Frontal cortex (tissue), 3 donors: ENCODE measurements at regions not wholly inside any gene's neighbourhood (a gene's known extent, or its start where the extent isn't known, plus 50 kb on each side); places are given as distances from the start of the nearest gene placed in this dataset.

Experiments
- DNase-seq, 2 donors: peaks; one replicate each; pipeline ENCODE4 v3.0.0; 2012; ENCODE audit warnings: low spot score in 2 of 2
- FAIRE-seq: peaks from 2 replicates; lab custom pipeline; 2012; peaks lifted over from hg19 to GRCh38; lab: Jason Lieb, UNC
- donor health status: control.
- donor health status: control.
- donor health status: control.

GRCh38 chr4:11281720-11282119, 147.0 kb downstream of the HS3ST1 start:
- FAIRE-seq (no peak), DNase-seq (no peak)

- FAIRE-seq (no peak), DNase-seq (no peak)
Observed at GRCh38 chr4:11271263-11271662, 157.4 kb downstream of the HS3ST1 start.

- no peak for DNase-seq
- no peak for FAIRE-seq
Observed at GRCh38 chr4:11268149-11268548, 160.5 kb downstream of the HS3ST1 start.

GRCh38 chr4:11264841-11265240, 163.9 kb downstream of the HS3ST1 start:
- DNase-seq (no peak), FAIRE-seq (no peak)

- DNase-seq: no peak
- FAIRE-seq: no peak
Observed at GRCh38 chr4:11264346-11264745, 164.3 kb downstream of the HS3ST1 start.

GRCh38 chr4:11263208-11263607, 165.5 kb downstream of the HS3ST1 start:
- FAIRE-seq: no peak
- no peak for DNase-seq

- no peak for FAIRE-seq
- DNase-seq: no peak
Observed at GRCh38 chr4:11261066-11261850, 167.4 kb downstream of the HS3ST1 start.

- no peak for FAIRE-seq
- no peak for DNase-seq
Observed at GRCh38 chr4:11259837-11260236, 168.9 kb downstream of the HS3ST1 start.

- no peak for DNase-seq
- FAIRE-seq: no peak
Observed at GRCh38 chr4:11252149-11252548, 176.5 kb downstream of the HS3ST1 start.

- DNase-seq: no peak
- FAIRE-seq: no peak
Observed at GRCh38 chr4:11250510-11250909, 178.2 kb downstream of the HS3ST1 start.

- no peak for FAIRE-seq
- DNase-seq: no peak
Observed at GRCh38 chr4:11232015-11232414, 196.7 kb downstream of the HS3ST1 start.

- FAIRE-seq (no peak), DNase-seq (no peak)
Observed at GRCh38 chr4:11230866-11231265, 197.8 kb downstream of the HS3ST1 start.

GRCh38 chr4:11228530-11228929, 200.2 kb downstream of the HS3ST1 start:
- DNase-seq: no peak
- no peak for FAIRE-seq

GRCh38 chr4:11223311-11223710, 205.4 kb downstream of the HS3ST1 start:
- DNase-seq (no peak), FAIRE-seq (no peak)

GRCh38 chr4:11218692-11219091, 210.0 kb downstream of the HS3ST1 start:
- DNase-seq (no peak), FAIRE-seq (no peak)

GRCh38 chr4:11216520-11216919, 212.2 kb downstream of the HS3ST1 start:
- no peak for FAIRE-seq
- no peak for DNase-seq

GRCh38 chr4:11214281-11214680, 214.4 kb downstream of the HS3ST1 start:
- no peak for FAIRE-seq
- no peak for DNase-seq

GRCh38 chr4:11209826-11210225, 218.9 kb downstream of the HS3ST1 start:
- DNase-seq (no peak), FAIRE-seq (no peak)

- FAIRE-seq (no peak), DNase-seq (no peak)
Observed at GRCh38 chr4:11201256-11201655, 227.4 kb downstream of the HS3ST1 start.

- no peak for FAIRE-seq
Observed at GRCh38 chr4:11198516-11199305, 230.0 kb downstream of the HS3ST1 start.

GRCh38 chr4:11197631-11198341, 230.9 kb downstream of the HS3ST1 start:
- FAIRE-seq (no peak), DNase-seq (no peak)

More at GRCh38 chr4:11198516-11199305, 230.0 kb downstream of the HS3ST1 start:
- no peak for DNase-seq
